Endothelial cell of umbilical vein (primary cell): ENCODE measurements at regions not wholly inside any gene's neighbourhood (a gene's known extent, or its start where the extent isn't known, plus 50 kb on each side); places are given as distances from the start of the nearest gene placed in this dataset.

Experiments
- BruUV-seq: library from RNA; stranded (reverse); fragments of 400-500 nt; replicated peaks from 2 replicates; lab custom pipeline; 2021; lab: Mats Ljungman, UMichigan
- CTCF ChIA-PET: fragments of 300-600, 350-600 bp; sonication (Branson Sonifier 250); formaldehyde crosslinking; loops from one replicate; lab custom pipeline; 2021; ENCODE audit warnings: antibody characterized with exemption, inconsistent platforms; lab: Charles Lee
- POLR2A ChIA-PET: fragments of 300-600, 350-600 bp; sonication (Branson Sonifier 250); formaldehyde crosslinking; loops from one replicate; lab custom pipeline; 2021; ENCODE audit warnings: antibody characterized with exemption, inconsistent platforms; lab: Charles Lee
- DNase-seq: peaks from one replicate; pipeline ENCODE4 v3.0.0-alpha.2; 2011; ENCODE audit warnings: low read depth, low spot score
- FAIRE-seq: peaks from 2 replicates; lab custom pipeline; 2011; peaks lifted over from hg19 to GRCh38; lab: Jason Lieb, UNC
- H2AFZ ChIP-seq: 2 replicates; pipeline ENCODE4 v1.6.0; 2012; ENCODE audit warnings: low read depth, low read length, control low read depth, inconsistent platforms
- H3K27ac ChIP-seq: 2 replicates; pipeline ENCODE4 v1.5.1; 2011; ENCODE audit warnings: low read depth, mild to moderate bottlenecking, control low read depth, low read length, moderate library complexity; ENCODE audit not compliant: insufficient read depth
- H3K27me3 ChIP-seq, 2 experiments: 2 replicates each; pipeline versions ENCODE4 v1.6.0 to v1.6.1; 2011; ENCODE audit warnings: low read length in 2 of 2, mixed read lengths in 1 of 2; ENCODE audit not compliant: control insufficient read depth in 2 of 2, insufficient read depth in 2 of 2
- H3K36me3 ChIP-seq, 2 experiments: 2 replicates in 1 of 2; 3 replicates in 1 of 2; pipeline ENCODE4 v1.5.1; 2011; ENCODE audit warnings: low read length in 2 of 2, mild to moderate bottlenecking in 1 of 2, moderate library complexity in 1 of 2; ENCODE audit not compliant: control insufficient read depth in 2 of 2, insufficient read depth in 2 of 2; ENCODE audit errors: extremely low read depth in 1 of 2
- H3K4me1 ChIP-seq: 3 replicates; pipeline ENCODE4 v1.5.1; 2011; ENCODE audit warnings: mild to moderate bottlenecking, low read length; ENCODE audit not compliant: control insufficient read depth, insufficient read depth; ENCODE audit errors: extremely low read depth
- H3K4me2 ChIP-seq: 2 replicates; pipeline ENCODE4 v1.6.1; 2011; ENCODE audit warnings: low read length, control low read depth, mixed read lengths; ENCODE audit not compliant: insufficient read depth
- H3K4me3 ChIP-seq, 3 experiments: fragments of 200-600 bp in 1 of 3; sonication (generic), shearing (Covaris generic) in 1 of 3; replicated peaks in 1 of 3; 2 replicates each; pipeline ENCODE4 v1.5.1; 2011 to 2016; ENCODE audit warnings: control low read depth in 3 of 3, low read length in 3 of 3, mild to moderate bottlenecking in 2 of 3, inconsistent platforms in 1 of 3, low read depth in 1 of 3, moderate library complexity in 1 of 3; ENCODE audit not compliant: insufficient read depth in 1 of 3
- H3K79me2 ChIP-seq: 2 replicates; pipeline ENCODE4 v1.6.0; 2012; ENCODE audit warnings: low read length, inconsistent platforms; ENCODE audit not compliant: control insufficient read depth, insufficient read depth
- H3K9ac ChIP-seq: replicated peaks from 2 replicates; pipeline ENCODE3; 2011; ENCODE audit warnings: low read length, control low read depth; ENCODE audit not compliant: insufficient read depth; ENCODE audit errors: extremely low read depth
- H3K9me1 ChIP-seq: replicated peaks from 3 replicates; pipeline ENCODE4 v1.6.0; 2011; ENCODE audit warnings: mild to moderate bottlenecking, low read length; ENCODE audit not compliant: control insufficient read depth, insufficient read depth; ENCODE audit errors: extremely low read depth
- H3K9me3 ChIP-seq: replicated peaks from 2 replicates; pipeline ENCODE4 v1.5.1; 2012; ENCODE audit warnings: low read length, inconsistent platforms; ENCODE audit not compliant: control insufficient read depth, insufficient read depth
- H4K20me1 ChIP-seq: replicated peaks from 2 replicates; pipeline ENCODE3; 2011; ENCODE audit warnings: mild to moderate bottlenecking, low read length; ENCODE audit not compliant: control insufficient read depth, insufficient read depth; ENCODE audit errors: extremely low read depth
- CTCF ChIP-seq, 2 donors: IDR thresholded peaks; 1 replicate in 1 of 2; 2 replicates in 1 of 2; pipeline ENCODE4 v1.5.1; 2011; ENCODE audit warnings: low read length in 2 of 2, mild to moderate bottlenecking in 2 of 2, moderate library complexity in 2 of 2, control low read depth in 1 of 2, inconsistent platforms in 1 of 2, low read depth in 1 of 2; ENCODE audit not compliant: insufficient read depth in 1 of 2; ENCODE audit errors: extremely low read depth in 1 of 2
- EZH2 ChIP-seq: IDR thresholded peaks from 2 replicates; pipeline ENCODE4 v1.6.1; 2012; ENCODE audit warnings: borderline replicate concordance, low read depth, mild to moderate bottlenecking, moderate library complexity, low read length, inconsistent platforms; ENCODE audit not compliant: severe bottlenecking
- FOS ChIP-seq: IDR thresholded peaks from 2 replicates; pipeline ENCODE4 v1.6.1; 2011; ENCODE audit warnings: mild to moderate bottlenecking, low read length, moderate library complexity, borderline replicate concordance; ENCODE audit not compliant: insufficient read depth
- GATA2 ChIP-seq: IDR thresholded peaks from 2 replicates; pipeline ENCODE4 v1.7.0; 2011; ENCODE audit warnings: low read depth, mild to moderate bottlenecking, moderate library complexity, mixed read lengths, low read length; ENCODE audit not compliant: insufficient read length, insufficient read depth
- JUN ChIP-seq: IDR thresholded peaks from 2 replicates; pipeline ENCODE4 v1.6.1; 2011; ENCODE audit warnings: borderline replicate concordance, low read depth; ENCODE audit not compliant: insufficient read length, insufficient read depth
- MAX ChIP-seq: IDR thresholded peaks from 2 replicates; pipeline ENCODE4 v1.6.1; 2011; ENCODE audit not compliant: insufficient read depth, insufficient read length
- MYC ChIP-seq: IDR thresholded peaks from one replicate; pipeline ENCODE4 v1.6.1; 2011; ENCODE audit warnings: mild to moderate bottlenecking, low read depth, low read length
- POLR2A ChIP-seq: IDR thresholded peaks from 2 replicates; pipeline ENCODE4 v1.6.1; 2012; ENCODE audit warnings: low read depth, mild to moderate bottlenecking, control low read depth, low read length
- POLR2AphosphoS5 ChIP-seq: IDR thresholded peaks from 2 replicates; pipeline ENCODE4 v1.6.1; 2012; ENCODE audit warnings: low read depth, mild to moderate bottlenecking, control low read depth, low read length, moderate library complexity; ENCODE audit not compliant: insufficient read depth
- dilution Hi-C: fragments of 300-500 bp; cut with MboI; formaldehyde crosslinking; loops from one replicate; pipeline ENCODE4 v1.15.0; 2019; ENCODE audit warnings: low sequenced_read_pairs; ENCODE audit not compliant: extremely low pct_ligation_motif_present
- intact Hi-C: fragments of 100-400 bp; cut with micrococcal nuclease; formaldehyde crosslinking; loops from one replicate; pipeline ENCODE4 v1.10.0; 2022

GRCh38 chr4:123737156-123737555 lies 340.6 kb downstream of the SPRY1 start:
- POLR2A ChIA-PET, result no interaction called here

More at GRCh38 chr4:123737156-123737555, 340.6 kb downstream of the SPRY1 start:
- no peak for DNase-seq
- H3K79me2 ChIP-seq, result no peaks in the 10 kb centered on the region
- intact Hi-C loops (no loop called here), dilution Hi-C loops (no loop called here)
- CTCF ChIA-PET, result no interaction called here
- no peaks in the 10 kb centered on the region for H3K36me3 ChIP-seq
- peaks cover 6% of the 10 kb centered on the region for H3K4me1 ChIP-seq
- H3K27ac ChIP-seq, result no peak overlapping the region
- no peaks in the 10 kb centered on the region for H3K9me1 ChIP-seq
- H3K9me3 ChIP-seq, result no peaks in the 10 kb centered on the region
- no peak for FAIRE-seq
- H3K4me3 ChIP-seq, result no peak overlapping the region
- no peak for TF ChIP-seq EZH2
- TF ChIP-seq POLR2AphosphoS5, result no peak
- no peak for TF ChIP-seq CTCF (IDR thresholded peaks at IDR 0.05; ENCODE audit: extremely low read depth in 1 of 2, insufficient read depth in 1 of 2, low read depth in 1 of 2, low read length in 2 of 2)
- no peak for TF ChIP-seq POLR2A
- no peak for TF ChIP-seq JUN
- no peak for TF ChIP-seq MAX
- TF ChIP-seq MYC, result no peak
- TF ChIP-seq GATA2, result no peak
- TF ChIP-seq FOS, result no peak
- H4K20me1 ChIP-seq, result no peaks in the 10 kb centered on the region
- H3K4me2 ChIP-seq, result no peak overlapping the region
- no TSS peak for BruUV-seq
- no peaks in the 10 kb centered on the region for H3K27me3 ChIP-seq
- no peak overlapping the region for H3K9ac ChIP-seq
- H2AFZ ChIP-seq, result no peak overlapping the region
